GM19238 (cell line): ENCODE measurements at regions not wholly inside any gene's neighbourhood (a gene's known extent, or its start where the extent isn't known, plus 50 kb on each side); places are given as distances from the start of the nearest gene placed in this dataset.

Source experiments
- DNase-seq: peaks from one replicate; pipeline ENCODE4 v3.0.0; 2011; ENCODE audit warnings: low spot score; ENCODE audit not compliant: insufficient read length

GRCh38 chr15:62932436-62932835 lies 110.1 kb upstream of the TPM1 start:
- DNase-seq = no peak

GRCh38 chr15:62933386-62933785 lies 109.2 kb upstream of the TPM1 start:
- no peak for DNase-seq

- DNase-seq = no peak
These were observed 108.1 kb upstream of the TPM1 start for GRCh38 chr15:62934236-62934971.

- no peak for DNase-seq
These were observed 107.1 kb upstream of the TPM1 start for GRCh38 chr15:62935300-62936081.

- DNase-seq = no peak
These were observed 103.7 kb upstream of the TPM1 start for GRCh38 chr15:62938825-62939224.

- no peak for DNase-seq
These were observed 102.3 kb upstream of the TPM1 start for GRCh38 chr15:62940093-62940754.

- no peak for DNase-seq
These were observed 101.7 kb upstream of the TPM1 start for GRCh38 chr15:62940755-62941361.

- no peak for DNase-seq
These were observed 100.8 kb upstream of the TPM1 start for GRCh38 chr15:62941699-62942098.

GRCh38 chr15:62942428-62942827 lies 100.1 kb upstream of the TPM1 start:
- no peak for DNase-seq

- no peak for DNase-seq
These were observed 97.5 kb upstream of the TPM1 start for GRCh38 chr15:62945063-62945462.

GRCh38 chr15:62945760-62946159 lies 96.8 kb upstream of the TPM1 start:
- DNase-seq = no peak

- no peak for DNase-seq
These were observed 95.6 kb upstream of the TPM1 start for GRCh38 chr15:62946940-62947339.

GRCh38 chr15:62950462-62950931 lies 92.0 kb upstream of the TPM1 start:
- DNase-seq = no peak

- no peak for DNase-seq
These were observed 91.1 kb upstream of the TPM1 start for GRCh38 chr15:62951481-62951880.

- DNase-seq = no peak
These were observed 89.5 kb upstream of the TPM1 start for GRCh38 chr15:62953021-62953420.

GRCh38 chr15:62953496-62954045 lies 89.0 kb upstream of the TPM1 start:
- DNase-seq = no peak

- DNase-seq = no peak
These were observed 85.4 kb upstream of the TPM1 start for GRCh38 chr15:62957130-62957529.

- DNase-seq = no peak
These were observed 83.8 kb upstream of the TPM1 start for GRCh38 chr15:62958528-62959363.

- DNase-seq = no peak
These were observed 81.4 kb upstream of the TPM1 start for GRCh38 chr15:62961134-62961533.
